GM23338 (cell line): ENCODE measurements at regions not wholly inside any gene's neighbourhood (a gene's known extent, or its start where the extent isn't known, plus 50 kb on each side); places are given as distances from the start of the nearest gene placed in this dataset.

Source experiments
- ATAC-seq: fragments of 200-7000 bp; cut with Tn5 transposase; 3 replicates; pipeline ENCODE4 v1.9.1; 2020
- DNase-seq: peaks from one replicate; pipeline ENCODE4 v3.0.0-alpha.2; 2015; ENCODE audit warnings: low spot score
- H2AFZ ChIP-seq: fragments of 200-600 bp; sonication (generic); 2 replicates; pipeline ENCODE4 v1.8.0; 2016; ENCODE audit warnings: antibody characterized with exemption, mild to moderate bottlenecking, moderate library complexity
- H3F3A ChIP-seq: fragments of 200-600 bp; sonication (generic); replicated peaks from 2 replicates; pipeline ENCODE4 v1.8.0; 2017; ENCODE audit warnings: antibody characterized with exemption, mixed run types, low read depth
- H3K27ac ChIP-seq: fragments of 200-600 bp; sonication (generic); 2 replicates; pipeline ENCODE4 v1.6.1; 2016; ENCODE audit warnings: low read depth
- H3K27me3 ChIP-seq: fragments of 200-600 bp; sonication (generic); 2 replicates; pipeline ENCODE4 v1.8.0; 2016; ENCODE audit warnings: mild to moderate bottlenecking, mixed run types, moderate library complexity; ENCODE audit not compliant: insufficient read depth
- H3K36me3 ChIP-seq: fragments of 200-600 bp; sonication (generic); 2 replicates; pipeline ENCODE4 v1.8.0; 2016; ENCODE audit warnings: mild to moderate bottlenecking; ENCODE audit not compliant: insufficient read depth
- H3K4me1 ChIP-seq: fragments of 200-600 bp; sonication (generic); 2 replicates; pipeline ENCODE4 v1.8.0; 2016; ENCODE audit warnings: mild to moderate bottlenecking, moderate library complexity; ENCODE audit not compliant: insufficient read depth
- H3K4me2 ChIP-seq: fragments of 200-600 bp; sonication (generic); 2 replicates; pipeline ENCODE4 v1.7.1; 2017; ENCODE audit warnings: mixed run types
- H3K4me3 ChIP-seq: fragments of 200-600 bp; sonication (generic); 2 replicates; pipeline ENCODE4 v1.6.1; 2016; ENCODE audit warnings: mixed run types
- H3K79me2 ChIP-seq: fragments of 200-600 bp; sonication (generic); replicated peaks from 2 replicates; pipeline ENCODE4 v1.8.0; 2017; ENCODE audit warnings: mild to moderate bottlenecking; ENCODE audit not compliant: insufficient read depth
- H3K9me2 ChIP-seq: fragments of 200-600 bp; sonication (generic); 2 replicates; pipeline ENCODE4 v1.8.0; 2017; ENCODE audit not compliant: insufficient read depth
- H4K20me1 ChIP-seq: fragments of 200-600 bp; sonication (generic); replicated peaks from 2 replicates; pipeline ENCODE4 v1.8.0; 2017; ENCODE audit warnings: mild to moderate bottlenecking; ENCODE audit not compliant: insufficient read depth
- H3K27ac Mint-ChIP-seq: 2 replicates; pipeline ENCODE4 v1.8.0; 2020; ENCODE audit warnings: inconsistent platforms, mild to moderate bottlenecking, moderate library complexity, mixed read lengths
- H3K27me3 Mint-ChIP-seq: 3 replicates; pipeline ENCODE4 v1.8.0; 2022; ENCODE audit warnings: low read depth, mild to moderate bottlenecking, moderate library complexity, mixed read lengths, inconsistent platforms; ENCODE audit not compliant: insufficient read depth, poor library complexity
- H3K36me3 Mint-ChIP-seq: 3 replicates; pipeline ENCODE4 v1.8.0; 2021; ENCODE audit warnings: low read depth, mild to moderate bottlenecking, inconsistent platforms, moderate library complexity, mixed read lengths
- H3K4me1 Mint-ChIP-seq: 3 replicates; pipeline ENCODE4 v1.8.0; 2020; ENCODE audit warnings: mild to moderate bottlenecking, inconsistent platforms, mixed read lengths
- H3K4me3 Mint-ChIP-seq: 3 replicates; pipeline ENCODE4 v1.8.0; 2021; ENCODE audit warnings: moderate library complexity, mild to moderate bottlenecking, inconsistent platforms, mixed read lengths
- H3K9me3 Mint-ChIP-seq: 3 replicates; pipeline ENCODE4 v1.8.0; 2020; ENCODE audit warnings: moderate library complexity, mild to moderate bottlenecking, inconsistent platforms, mixed read lengths
- CREB1 ChIP-seq: fragments of 250-450 bp; sonication (Bioruptor Pico); IDR thresholded peaks from 2 replicates; pipeline ENCODE4 v1.5.0; 2020; ENCODE audit warnings: low read depth, mild to moderate bottlenecking, moderate library complexity
- CTCF ChIP-seq, 2 experiments: fragments of 200-600 bp in 1 of 2; sonication (generic) in 1 of 2; conservative IDR thresholded peaks; 2 replicates each; pipeline versions ENCODE4 v1.5.1 to v1.6.1; 2016 to 2017; ENCODE audit warnings: antibody characterized with exemption in 2 of 2, low read depth in 2 of 2, mild to moderate bottlenecking in 2 of 2, moderate library complexity in 1 of 2
- JUNB ChIP-seq: IDR thresholded peaks from one replicate; pipeline ENCODE4 v1.6.1; 2016; ENCODE audit warnings: antibody characterized with exemption; ENCODE audit not compliant: unreplicated experiment
- NANOG ChIP-seq: IDR thresholded peaks from 2 replicates; pipeline ENCODE4 v1.6.1; 2016; ENCODE audit warnings: antibody characterized with exemption, borderline replicate concordance
- POLR2AphosphoS5 ChIP-seq: IDR thresholded peaks from 2 replicates; pipeline ENCODE4 v1.6.1; 2016; ENCODE audit warnings: antibody characterized with exemption, low read depth
- TF ChIP-seq, protein P1 (sequence below): fragments of 250-450 bp; sonication (Bioruptor Pico); IDR thresholded peaks from 2 replicates; pipeline ENCODE4 v1.5.0; 2020; ENCODE audit warnings: mild to moderate bottlenecking, moderate library complexity

GRCh38 chr6:104013312-104013971, 846.3 kb downstream of the HACE1 start (continued):
- TF ChIP-seq, protein P1, sequence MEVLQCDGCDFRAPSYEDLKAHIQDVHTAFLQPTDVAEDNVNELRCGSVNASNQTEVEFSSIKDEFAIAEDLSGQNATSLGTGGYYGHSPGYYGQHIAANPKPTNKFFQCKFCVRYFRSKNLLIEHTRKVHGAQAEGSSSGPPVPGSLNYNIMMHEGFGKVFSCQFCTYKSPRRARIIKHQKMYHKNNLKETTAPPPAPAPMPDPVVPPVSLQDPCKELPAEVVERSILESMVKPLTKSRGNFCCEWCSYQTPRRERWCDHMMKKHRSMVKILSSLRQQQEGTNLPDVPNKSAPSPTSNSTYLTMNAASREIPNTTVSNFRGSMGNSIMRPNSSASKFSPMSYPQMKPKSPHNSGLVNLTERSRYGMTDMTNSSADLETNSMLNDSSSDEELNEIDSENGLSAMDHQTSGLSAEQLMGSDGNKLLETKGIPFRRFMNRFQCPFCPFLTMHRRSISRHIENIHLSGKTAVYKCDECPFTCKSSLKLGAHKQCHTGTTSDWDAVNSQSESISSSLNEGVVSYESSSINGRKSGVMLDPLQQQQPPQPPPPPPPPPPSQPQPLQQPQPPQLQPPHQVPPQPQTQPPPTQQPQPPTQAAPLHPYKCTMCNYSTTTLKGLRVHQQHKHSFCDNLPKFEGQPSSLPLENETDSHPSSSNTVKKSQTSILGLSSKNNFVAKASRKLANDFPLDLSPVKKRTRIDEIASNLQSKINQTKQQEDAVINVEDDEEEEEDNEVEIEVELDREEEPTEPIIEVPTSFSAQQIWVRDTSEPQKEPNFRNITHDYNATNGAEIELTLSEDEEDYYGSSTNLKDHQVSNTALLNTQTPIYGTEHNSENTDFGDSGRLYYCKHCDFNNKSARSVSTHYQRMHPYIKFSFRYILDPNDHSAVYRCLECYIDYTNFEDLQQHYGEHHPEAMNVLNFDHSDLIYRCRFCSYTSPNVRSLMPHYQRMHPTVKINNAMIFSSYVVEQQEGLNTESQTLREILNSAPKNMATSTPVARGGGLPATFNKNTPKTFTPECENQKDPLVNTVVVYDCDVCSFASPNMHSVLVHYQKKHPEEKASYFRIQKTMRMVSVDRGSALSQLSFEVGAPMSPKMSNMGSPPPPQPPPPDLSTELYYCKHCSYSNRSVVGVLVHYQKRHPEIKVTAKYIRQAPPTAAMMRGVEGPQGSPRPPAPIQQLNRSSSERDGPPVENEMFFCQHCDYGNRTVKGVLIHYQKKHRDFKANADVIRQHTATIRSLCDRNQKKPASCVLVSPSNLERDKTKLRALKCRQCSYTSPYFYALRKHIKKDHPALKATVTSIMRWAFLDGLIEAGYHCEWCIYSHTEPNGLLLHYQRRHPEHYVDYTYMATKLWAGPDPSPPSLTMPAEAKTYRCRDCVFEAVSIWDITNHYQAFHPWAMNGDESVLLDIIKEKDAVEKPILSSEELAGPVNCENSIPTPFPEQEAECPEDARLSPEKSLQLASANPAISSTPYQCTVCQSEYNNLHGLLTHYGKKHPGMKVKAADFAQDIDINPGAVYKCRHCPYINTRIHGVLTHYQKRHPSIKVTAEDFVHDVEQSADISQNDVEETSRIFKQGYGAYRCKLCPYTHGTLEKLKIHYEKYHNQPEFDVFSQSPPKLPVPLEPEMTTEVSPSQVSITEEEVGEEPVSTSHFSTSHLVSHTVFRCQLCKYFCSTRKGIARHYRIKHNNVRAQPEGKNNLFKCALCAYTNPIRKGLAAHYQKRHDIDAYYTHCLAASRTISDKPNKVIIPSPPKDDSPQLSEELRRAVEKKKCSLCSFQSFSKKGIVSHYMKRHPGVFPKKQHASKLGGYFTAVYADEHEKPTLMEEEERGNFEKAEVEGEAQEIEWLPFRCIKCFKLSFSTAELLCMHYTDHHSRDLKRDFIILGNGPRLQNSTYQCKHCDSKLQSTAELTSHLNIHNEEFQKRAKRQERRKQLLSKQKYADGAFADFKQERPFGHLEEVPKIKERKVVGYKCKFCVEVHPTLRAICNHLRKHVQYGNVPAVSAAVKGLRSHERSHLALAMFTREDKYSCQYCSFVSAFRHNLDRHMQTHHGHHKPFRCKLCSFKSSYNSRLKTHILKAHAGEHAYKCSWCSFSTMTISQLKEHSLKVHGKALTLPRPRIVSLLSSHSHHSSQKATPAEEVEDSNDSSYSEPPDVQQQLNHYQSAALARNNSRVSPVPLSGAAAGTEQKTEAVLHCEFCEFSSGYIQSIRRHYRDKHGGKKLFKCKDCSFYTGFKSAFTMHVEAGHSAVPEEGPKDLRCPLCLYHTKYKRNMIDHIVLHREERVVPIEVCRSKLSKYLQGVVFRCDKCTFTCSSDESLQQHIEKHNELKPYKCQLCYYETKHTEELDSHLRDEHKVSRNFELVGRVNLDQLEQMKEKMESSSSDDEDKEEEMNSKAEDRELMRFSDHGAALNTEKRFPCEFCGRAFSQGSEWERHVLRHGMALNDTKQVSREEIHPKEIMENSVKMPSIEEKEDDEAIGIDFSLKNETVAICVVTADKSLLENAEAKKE (CRISPR knock-in tag), result no peak
- no peak for TF ChIP-seq CREB1 (CRISPR knock-in tag)

GRCh38 chr6:104010897-104011296, 848.8 kb downstream of the HACE1 start:
- H3K27me3 ChIP-seq, result no peaks in the 10 kb centered on the region
- no peak overlapping the region for H3K27ac Mint-ChIP-seq
- no peaks in the 10 kb centered on the region for H3K27me3 Mint-ChIP-seq
- peaks cover 31% of the 10 kb centered on the region for H3K4me1 ChIP-seq
- H4K20me1 ChIP-seq, result no peaks in the 10 kb centered on the region
- H3K27ac ChIP-seq, result no peak overlapping the region
- H3K4me1 Mint-ChIP-seq, result peaks cover 23% of the 10 kb centered on the region
- H3K36me3 Mint-ChIP-seq, result 0 out of 3 replicates have a peak, but pooled peaks cover 4% of the 10 kb centered on the region
- H3K79me2 ChIP-seq, result no peaks in the 10 kb centered on the region
- H3K4me3 Mint-ChIP-seq, result no peak overlapping the region
- ATAC-seq (no peak), DNase-seq (no peak)
- H3K36me3 ChIP-seq, result no peaks in the 10 kb centered on the region
- H3K9me3 Mint-ChIP-seq, result no peaks in the 10 kb centered on the region
- H3K4me3 ChIP-seq, result no peak overlapping the region
- no peak overlapping the region for H2AFZ ChIP-seq
- no peaks in the 10 kb centered on the region for H3F3A ChIP-seq
- no peaks in the 10 kb centered on the region for H3K9me2 ChIP-seq
- H3K4me2 ChIP-seq, result no peak overlapping the region
- TF ChIP-seq CREB1 (CRISPR knock-in tag) (no peak), POLR2AphosphoS5 (no peak), JUNB (no peak), CTCF (conservative IDR thresholded peaks at IDR 0.05; ENCODE audit: low read depth in 2 of 2) (no peak), NANOG (no peak)
- TF ChIP-seq, protein P1 (CRISPR knock-in tag), result no peak
